ENCODE measurements at regions not wholly inside any gene's neighbourhood (a gene's known extent, or its start where the extent isn't known, plus 50 kb on each side); places are given as distances from the start of the nearest gene placed in this dataset.

- TF ChIP-seq CTCF (conservative IDR thresholded peaks at IDR 0.05 in 1 of 2, IDR thresholded peaks at IDR 0.05 in 1 of 2; ENCODE audit: extremely low read depth in 1 of 2, insufficient read depth in 1 of 2, low read depth in 1 of 2, low read length in 2 of 2) (no peak), EZH2 (IDR thresholded peaks at IDR 0.05; ENCODE audit: borderline replicate concordance, low read length) (no peak)
These were observed 157.2 kb downstream of the SOCS6 start for GRCh38 chr18:70446063-70446462.

Data from mammary epithelial cell (primary cell).